Suprapubic skin (tissue), 3 donors: ENCODE measurements at regions not wholly inside any gene's neighbourhood (a gene's known extent, or its start where the extent isn't known, plus 50 kb on each side); places are given as distances from the start of the nearest gene placed in this dataset.

Experiments
- CTCF ChIP-seq, 2 donors: fragments of 200-600 bp in 1 of 2; fragments of 450-650 bp in 1 of 2; sonication (generic) in 1 of 2; IDR thresholded peaks; one replicate each; pipeline ENCODE4 v1.5.1; 2016 to 2019; ENCODE audit warnings: antibody characterized with exemption in 2 of 2, mild to moderate bottlenecking in 1 of 2, moderate library complexity in 1 of 2
- POLR2A ChIP-seq, 2 donors: fragments of 450-650 bp; IDR thresholded peaks; one replicate each; pipeline ENCODE4 v1.6.1; 2017; ENCODE audit warnings: antibody characterized with exemption in 2 of 2, mild to moderate bottlenecking in 2 of 2, moderate library complexity in 2 of 2

GRCh38 chr5:156259618-156260017 lies 67.3 kb upstream of the SGCD start:
- TF ChIP-seq POLR2A (IDR thresholded peaks at IDR 0.05) (no peak), CTCF (IDR thresholded peaks at IDR 0.05) (no peak)
